Stimulated activated CD4-positive, alpha-beta T cell treated with anti-CD3 and anti-CD28 coated beads, Interleukin-15, amount 100 ng/mL, for 1 hour (primary cell): ENCODE measurements at regions not wholly inside any gene's neighbourhood (a gene's known extent, or its start where the extent isn't known, plus 50 kb on each side); places are given as distances from the start of the nearest gene placed in this dataset.

Experiments used
- DNase-seq, 2 donors: peaks; one replicate each; pipeline ENCODE4 v3.0.0-alpha.2; 2020; ENCODE audit warnings: low read depth in 1 of 2, low spot score in 1 of 2

GRCh38 chr5:68478301-68479095 is 262.9 kb downstream of the PIK3R1 start:
- DNase-seq = no peak

- DNase-seq = no peak
These were observed 264.0 kb downstream of the PIK3R1 start for GRCh38 chr5:68479524-68479923.

GRCh38 chr5:68480335-68480940 is 264.9 kb downstream of the PIK3R1 start:
- DNase-seq = no peak

- no peak for DNase-seq
These were observed 266.6 kb downstream of the PIK3R1 start for GRCh38 chr5:68482199-68482598.

GRCh38 chr5:68484307-68485068 is 268.9 kb downstream of the PIK3R1 start:
- no peak for DNase-seq

GRCh38 chr5:68489556-68489955 is 274.0 kb downstream of the PIK3R1 start:
- DNase-seq = no peak

- no peak for DNase-seq
These were observed 274.9 kb downstream of the PIK3R1 start for GRCh38 chr5:68490406-68490805.

GRCh38 chr5:68494771-68495170 is 279.2 kb downstream of the PIK3R1 start:
- no peak for DNase-seq

- no peak for DNase-seq
These were observed 284.4 kb downstream of the PIK3R1 start for GRCh38 chr5:68499987-68500386.

- no peak for DNase-seq
These were observed 285.3 kb downstream of the PIK3R1 start for GRCh38 chr5:68500813-68501212.

GRCh38 chr5:68502531-68502930 is 287.0 kb downstream of the PIK3R1 start:
- no peak for DNase-seq

GRCh38 chr5:68504306-68504705 is 288.8 kb downstream of the PIK3R1 start:
- DNase-seq = no peak

- DNase-seq = no peak
These were observed 290.6 kb downstream of the PIK3R1 start for GRCh38 chr5:68505917-68506860.

- DNase-seq = no peak
These were observed 300.0 kb downstream of the PIK3R1 start for GRCh38 chr5:68515514-68515913.

GRCh38 chr5:68518286-68518685 is 302.7 kb downstream of the PIK3R1 start:
- no peak for DNase-seq

GRCh38 chr5:68519143-68519542 is 303.6 kb downstream of the PIK3R1 start:
- no peak for DNase-seq

- no peak for DNase-seq
These were observed 306.2 kb downstream of the PIK3R1 start for GRCh38 chr5:68521776-68522175.

- DNase-seq = no peak
These were observed 307.3 kb downstream of the PIK3R1 start for GRCh38 chr5:68522863-68523262.

GRCh38 chr5:68528821-68529273 is 313.3 kb downstream of the PIK3R1 start:
- DNase-seq = no peak

- DNase-seq = no peak
These were observed 314.0 kb downstream of the PIK3R1 start for GRCh38 chr5:68529581-68529980.

GRCh38 chr5:68531970-68532369 is 316.4 kb downstream of the PIK3R1 start:
- DNase-seq = no peak
